Peyer's patch (tissue), 4 donors: ENCODE measurements at regions not wholly inside any gene's neighbourhood (a gene's known extent, or its start where the extent isn't known, plus 50 kb on each side); places are given as distances from the start of the nearest gene placed in this dataset.

Experiments used
- POLR2A ChIP-seq, 2 donors: fragments of 450-650 bp; IDR thresholded peaks; one replicate each; pipeline ENCODE4 v1.5.1; 2017; ENCODE audit warnings: antibody characterized with exemption in 2 of 2, mild to moderate bottlenecking in 2 of 2, moderate library complexity in 2 of 2
- TF ChIP-seq, protein P1 (sequence below), 6 experiments: fragments of 450-650 bp in 4 of 6; fragments of 200-600 bp in 2 of 6; sonication (generic) in 1 of 6; IDR thresholded peaks; one replicate each; pipeline ENCODE4 v1.5.1; 2017 to 2019; ENCODE audit warnings: antibody characterized with exemption in 6 of 6, mild to moderate bottlenecking in 3 of 6, moderate library complexity in 1 of 6

DNA sequence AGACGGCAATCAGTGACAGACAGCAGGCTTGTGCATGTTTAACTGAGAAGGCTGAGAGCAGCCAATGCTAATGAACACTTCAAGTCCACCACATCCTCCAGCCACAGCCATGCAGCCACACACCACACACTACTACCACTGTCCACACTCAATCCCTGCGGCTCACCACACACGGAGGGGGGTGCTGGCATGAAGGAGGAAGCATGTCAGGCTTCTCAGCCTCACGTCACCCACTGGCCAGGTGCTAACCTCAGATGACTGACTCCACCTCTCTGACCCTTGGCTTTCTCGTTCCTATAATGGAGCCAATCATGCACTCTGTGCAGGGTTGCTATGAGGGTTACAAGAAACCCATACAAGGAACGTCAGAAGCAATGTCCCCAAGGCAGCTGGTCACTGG, 165.4 kb upstream of the RNF32 start:
- TF ChIP-seq POLR2A (IDR thresholded peaks at IDR 0.05): no peak
- TF ChIP-seq, protein P1, sequence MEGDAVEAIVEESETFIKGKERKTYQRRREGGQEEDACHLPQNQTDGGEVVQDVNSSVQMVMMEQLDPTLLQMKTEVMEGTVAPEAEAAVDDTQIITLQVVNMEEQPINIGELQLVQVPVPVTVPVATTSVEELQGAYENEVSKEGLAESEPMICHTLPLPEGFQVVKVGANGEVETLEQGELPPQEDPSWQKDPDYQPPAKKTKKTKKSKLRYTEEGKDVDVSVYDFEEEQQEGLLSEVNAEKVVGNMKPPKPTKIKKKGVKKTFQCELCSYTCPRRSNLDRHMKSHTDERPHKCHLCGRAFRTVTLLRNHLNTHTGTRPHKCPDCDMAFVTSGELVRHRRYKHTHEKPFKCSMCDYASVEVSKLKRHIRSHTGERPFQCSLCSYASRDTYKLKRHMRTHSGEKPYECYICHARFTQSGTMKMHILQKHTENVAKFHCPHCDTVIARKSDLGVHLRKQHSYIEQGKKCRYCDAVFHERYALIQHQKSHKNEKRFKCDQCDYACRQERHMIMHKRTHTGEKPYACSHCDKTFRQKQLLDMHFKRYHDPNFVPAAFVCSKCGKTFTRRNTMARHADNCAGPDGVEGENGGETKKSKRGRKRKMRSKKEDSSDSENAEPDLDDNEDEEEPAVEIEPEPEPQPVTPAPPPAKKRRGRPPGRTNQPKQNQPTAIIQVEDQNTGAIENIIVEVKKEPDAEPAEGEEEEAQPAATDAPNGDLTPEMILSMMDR (IDR thresholded peaks at IDR 0.05): no peak
